ENCODE measurements at regions not wholly inside any gene's neighbourhood (a gene's known extent, or its start where the extent isn't known, plus 50 kb on each side); places are given as distances from the start of the nearest gene placed in this dataset.

- H2BK12ac ChIP-seq (ENCODE audit: insufficient read length, low read depth, low read length), result no peak overlapping the region
- Mint-ChIP-seq H3K36me3 (ENCODE audit: insufficient read depth in 1 of 3, low read depth in 3 of 3) (no peaks in the 10 kb centered on the region), H3K27me3 (ENCODE audit: low read depth) (no peaks in the 10 kb centered on the region), H3K27ac (no peak overlapping the region), H3K4me3 (no peak overlapping the region), H3K4me1 (0 out of 4 replicates have a peak, but pooled peaks cover 2% of the 10 kb centered on the region in 2 experiments), H3K9me3 (no peaks in the 10 kb centered on the region; a peak in 1 of 5 replicates)
- no peaks in the 10 kb centered on the region for H3K27me3 ChIP-seq (ENCODE audit: insufficient read depth, low read length)
- H2BK5ac ChIP-seq (ENCODE audit: insufficient read length, low read length), result no peak overlapping the region
- no peak overlapping the region for H2BK20ac ChIP-seq (ENCODE audit: low read depth, low read length, poor library complexity, severe bottlenecking)
- H3K23me2 ChIP-seq (ENCODE audit: insufficient read length, low read depth, low read length, poor library complexity, severe bottlenecking), result no peaks in the 10 kb centered on the region
- no peaks in the 10 kb centered on the region for H4K20me1 ChIP-seq (ENCODE audit: control insufficient read depth, insufficient read depth, insufficient read length)
- H3K18ac ChIP-seq (ENCODE audit: insufficient read length, low read depth, low read length), result no peak overlapping the region
- H2AK5ac ChIP-seq (ENCODE audit: insufficient read length, low read length), result no peak overlapping the region
- H2BK15ac ChIP-seq (ENCODE audit: low read depth, low read length), result no peak overlapping the region
- H4K5ac ChIP-seq (ENCODE audit: insufficient read length, low read depth, low read length), result no peak overlapping the region
- no peak overlapping the region for H3K4me2 ChIP-seq (ENCODE audit: insufficient read depth, insufficient read length, low read length)
- H3K79me2 ChIP-seq (ENCODE audit: insufficient read depth, low read length), result no peaks in the 10 kb centered on the region
- H3K23ac ChIP-seq (ENCODE audit: insufficient read length, low read depth, low read length), result no peak overlapping the region
- no peak overlapping the region for H3K9ac ChIP-seq (ENCODE audit: extremely low read depth, insufficient read length, low read length)
- no peaks in the 10 kb centered on the region for H3K79me1 ChIP-seq (ENCODE audit: insufficient read depth, low read depth, low read length, poor library complexity, severe bottlenecking)
- no peak overlapping the region for H3K4ac ChIP-seq (ENCODE audit: low read depth, low read length)
- no peak overlapping the region for H2AFZ ChIP-seq (ENCODE audit: low read length)
- TF ChIP-seq, protein P1, sequence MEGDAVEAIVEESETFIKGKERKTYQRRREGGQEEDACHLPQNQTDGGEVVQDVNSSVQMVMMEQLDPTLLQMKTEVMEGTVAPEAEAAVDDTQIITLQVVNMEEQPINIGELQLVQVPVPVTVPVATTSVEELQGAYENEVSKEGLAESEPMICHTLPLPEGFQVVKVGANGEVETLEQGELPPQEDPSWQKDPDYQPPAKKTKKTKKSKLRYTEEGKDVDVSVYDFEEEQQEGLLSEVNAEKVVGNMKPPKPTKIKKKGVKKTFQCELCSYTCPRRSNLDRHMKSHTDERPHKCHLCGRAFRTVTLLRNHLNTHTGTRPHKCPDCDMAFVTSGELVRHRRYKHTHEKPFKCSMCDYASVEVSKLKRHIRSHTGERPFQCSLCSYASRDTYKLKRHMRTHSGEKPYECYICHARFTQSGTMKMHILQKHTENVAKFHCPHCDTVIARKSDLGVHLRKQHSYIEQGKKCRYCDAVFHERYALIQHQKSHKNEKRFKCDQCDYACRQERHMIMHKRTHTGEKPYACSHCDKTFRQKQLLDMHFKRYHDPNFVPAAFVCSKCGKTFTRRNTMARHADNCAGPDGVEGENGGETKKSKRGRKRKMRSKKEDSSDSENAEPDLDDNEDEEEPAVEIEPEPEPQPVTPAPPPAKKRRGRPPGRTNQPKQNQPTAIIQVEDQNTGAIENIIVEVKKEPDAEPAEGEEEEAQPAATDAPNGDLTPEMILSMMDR (conservative IDR thresholded peaks at IDR 0.05), result no peak
- H3K14ac ChIP-seq (ENCODE audit: insufficient read depth, low read length), result no peak overlapping the region
- no peak overlapping the region for H4K91ac ChIP-seq (ENCODE audit: insufficient read length, low read depth, low read length)
- no peaks in the 10 kb centered on the region for H3K9me3 ChIP-seq (ENCODE audit: control insufficient read depth, low read depth, low read length)
- peaks cover 5% of the 10 kb centered on the region; the same call in 1 of the 2 replicates for H3K4me1 ChIP-seq (ENCODE audit: insufficient read depth, low read length)
- DNase-seq, result no peak
- no peak overlapping the region for H3K27ac ChIP-seq (ENCODE audit: insufficient read length, low read depth, low read length)
- no peak overlapping the region for H3K56ac ChIP-seq (ENCODE audit: insufficient read length, low read depth, low read length)
- no peak overlapping the region for H3T11ph ChIP-seq (ENCODE audit: low read length)
- no CpG with 5 or more reads among the region's 2 CpGs for WGBS (ENCODE audit: extremely low coverage, insufficient read length, low lambda C conversion rate)
- no peak overlapping the region for H4K8ac ChIP-seq (replicated peaks; ENCODE audit: insufficient read length, low read depth, low read length)
- H2BK120ac ChIP-seq (ENCODE audit: low read depth, low read length, poor library complexity, severe bottlenecking), result no peak overlapping the region
Measured at GRCh38 chr10:4772202-4772570, 53.8 kb upstream of the AKR1E2 start.
